ENCODE measurements at regions not wholly inside any gene's neighbourhood (a gene's known extent, or its start where the extent isn't known, plus 50 kb on each side); places are given as distances from the start of the nearest gene placed in this dataset.

- Histone ChIP-seq H3K27me3 (ENCODE audit: control insufficient read depth, insufficient read depth, low read length) (no peaks in the 10 kb centered on the region), H3K27ac (ENCODE audit: low read length) (no peak overlapping the region), H3K4me3 (ENCODE audit: low read depth in 2 of 2, low read length in 2 of 2) (no peak overlapping the region), H3K36me3 (ENCODE audit: control insufficient read depth, insufficient read depth, low read length) (no peaks in the 10 kb centered on the region), H3K4me1 (ENCODE audit: control insufficient read depth, insufficient read depth, low read length) (no peaks in the 10 kb centered on the region), H3K9me3 (ENCODE audit: control insufficient read depth, insufficient read depth, low read depth, low read length) (no peaks in the 10 kb centered on the region)
- intact Hi-C loops (cut with micrococcal nuclease; ENCODE audit: unreplicated experiment) (no loop called here), in situ Hi-C loops (cut with HindIII; ENCODE audit: low pct_unique_long_range_greater_than_20kb, low sequenced_read_pairs) (no loop called here)
- DNase-seq (ENCODE audit: low read depth, low spot score), result no peak
- TF ChIP-seq, protein P1, sequence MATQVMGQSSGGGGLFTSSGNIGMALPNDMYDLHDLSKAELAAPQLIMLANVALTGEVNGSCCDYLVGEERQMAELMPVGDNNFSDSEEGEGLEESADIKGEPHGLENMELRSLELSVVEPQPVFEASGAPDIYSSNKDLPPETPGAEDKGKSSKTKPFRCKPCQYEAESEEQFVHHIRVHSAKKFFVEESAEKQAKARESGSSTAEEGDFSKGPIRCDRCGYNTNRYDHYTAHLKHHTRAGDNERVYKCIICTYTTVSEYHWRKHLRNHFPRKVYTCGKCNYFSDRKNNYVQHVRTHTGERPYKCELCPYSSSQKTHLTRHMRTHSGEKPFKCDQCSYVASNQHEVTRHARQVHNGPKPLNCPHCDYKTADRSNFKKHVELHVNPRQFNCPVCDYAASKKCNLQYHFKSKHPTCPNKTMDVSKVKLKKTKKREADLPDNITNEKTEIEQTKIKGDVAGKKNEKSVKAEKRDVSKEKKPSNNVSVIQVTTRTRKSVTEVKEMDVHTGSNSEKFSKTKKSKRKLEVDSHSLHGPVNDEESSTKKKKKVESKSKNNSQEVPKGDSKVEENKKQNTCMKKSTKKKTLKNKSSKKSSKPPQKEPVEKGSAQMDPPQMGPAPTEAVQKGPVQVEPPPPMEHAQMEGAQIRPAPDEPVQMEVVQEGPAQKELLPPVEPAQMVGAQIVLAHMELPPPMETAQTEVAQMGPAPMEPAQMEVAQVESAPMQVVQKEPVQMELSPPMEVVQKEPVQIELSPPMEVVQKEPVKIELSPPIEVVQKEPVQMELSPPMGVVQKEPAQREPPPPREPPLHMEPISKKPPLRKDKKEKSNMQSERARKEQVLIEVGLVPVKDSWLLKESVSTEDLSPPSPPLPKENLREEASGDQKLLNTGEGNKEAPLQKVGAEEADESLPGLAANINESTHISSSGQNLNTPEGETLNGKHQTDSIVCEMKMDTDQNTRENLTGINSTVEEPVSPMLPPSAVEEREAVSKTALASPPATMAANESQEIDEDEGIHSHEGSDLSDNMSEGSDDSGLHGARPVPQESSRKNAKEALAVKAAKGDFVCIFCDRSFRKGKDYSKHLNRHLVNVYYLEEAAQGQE (IDR thresholded peaks at IDR 0.05; ENCODE audit: insufficient read depth in 1 of 2, low read depth in 2 of 2, low read length in 1 of 2), result no peak
- no peak for TF ChIP-seq POLR2AphosphoS5 (IDR thresholded peaks at IDR 0.05; ENCODE audit: low read depth, low read length)
- no peak for TF ChIP-seq CTCF (IDR thresholded peaks at IDR 0.05)
- TF ChIP-seq SIN3A (IDR thresholded peaks at IDR 0.05; ENCODE audit: borderline replicate concordance, insufficient read depth, low read depth, low read length), result no peak
- no peak for TF ChIP-seq TCF7L2 (IDR thresholded peaks at IDR 0.05; ENCODE audit: low read depth, low read length)
- BruUV-seq (replicated peaks), result no TSS peak
- ATAC-seq, result no peak
- ChIA-PET POLR2A (no interaction called here), CTCF (no interaction called here)
Measured at GRCh38 chr14:85909581-85909980, 379.6 kb downstream of the FLRT2 start.

- in situ Hi-C loops (cut with HindIII; ENCODE audit: low pct_unique_long_range_greater_than_20kb, low sequenced_read_pairs) (no loop called here), intact Hi-C loops (cut with micrococcal nuclease; ENCODE audit: unreplicated experiment) (no loop called here)
- TF ChIP-seq SIN3A (IDR thresholded peaks at IDR 0.05; ENCODE audit: borderline replicate concordance, insufficient read depth, low read depth, low read length) (no peak), TCF7L2 (IDR thresholded peaks at IDR 0.05; ENCODE audit: low read depth, low read length) (no peak), CTCF (IDR thresholded peaks at IDR 0.05) (no peak), POLR2AphosphoS5 (IDR thresholded peaks at IDR 0.05; ENCODE audit: low read depth, low read length) (no peak)
- TF ChIP-seq, protein P1 (IDR thresholded peaks at IDR 0.05; ENCODE audit: insufficient read depth in 1 of 2, low read depth in 2 of 2, low read length in 1 of 2), result no peak
- ATAC-seq (no peak), DNase-seq (ENCODE audit: low read depth, low spot score) (no peak)
- ChIA-PET POLR2A (no interaction called here), CTCF (no interaction called here)
- Histone ChIP-seq H3K4me3 (ENCODE audit: low read depth in 2 of 2, low read length in 2 of 2) (no peak overlapping the region), H3K9me3 (ENCODE audit: control insufficient read depth, insufficient read depth, low read depth, low read length) (no peaks in the 10 kb centered on the region), H3K4me1 (ENCODE audit: control insufficient read depth, insufficient read depth, low read length) (no peaks in the 10 kb centered on the region), H3K36me3 (ENCODE audit: control insufficient read depth, insufficient read depth, low read length) (no peaks in the 10 kb centered on the region), H3K27me3 (ENCODE audit: control insufficient read depth, insufficient read depth, low read length) (no peaks in the 10 kb centered on the region), H3K27ac (ENCODE audit: low read length) (no peak overlapping the region)
- no TSS peak for BruUV-seq (replicated peaks)
Measured at GRCh38 chr14:85907536-85907935, 377.6 kb downstream of the FLRT2 start.

Data from Panc1 (cell line).